Choroid plexus epithelial cell (primary cell): ENCODE measurements at regions not wholly inside any gene's neighbourhood (a gene's known extent, or its start where the extent isn't known, plus 50 kb on each side); places are given as distances from the start of the nearest gene placed in this dataset.

ENCODE experiments used
- DNase-seq: peaks from one replicate; pipeline ENCODE4 v3.0.0-alpha.2; 2010; ENCODE audit warnings: low read depth
- H3K4me3 ChIP-seq: 2 replicates; pipeline ENCODE4 v1.5.1; 2011; ENCODE audit warnings: low read depth, mild to moderate bottlenecking, control low read depth, low read length, moderate library complexity
- CTCF ChIP-seq: conservative IDR thresholded peaks from 2 replicates; pipeline ENCODE4 v1.5.1; 2011; ENCODE audit warnings: low read depth, mild to moderate bottlenecking, control low read depth, inconsistent platforms, low read length, moderate library complexity

GRCh38 chr5:92567831-92568450, 1013.1 kb downstream of the NR2F1-AS1 start:
- no peak for TF ChIP-seq CTCF
- H3K4me3 ChIP-seq: no peak overlapping the region
- peak; percentile 40 for DNase-seq

GRCh38 chr5:92566113-92566786, 1014.8 kb downstream of the NR2F1-AS1 start:
- DNase-seq: no peak
- TF ChIP-seq CTCF: no peak

GRCh38 chr5:92565673-92566072, 1015.3 kb downstream of the NR2F1-AS1 start:
- DNase-seq: no peak
- TF ChIP-seq CTCF: no peak
- no peak overlapping the region for H3K4me3 ChIP-seq

More at GRCh38 chr5:92566113-92566786, 1014.8 kb downstream of the NR2F1-AS1 start:
- no peak overlapping the region for H3K4me3 ChIP-seq

- no peak overlapping the region for H3K4me3 ChIP-seq
- no peak for DNase-seq
- no peak for TF ChIP-seq CTCF
Observed at GRCh38 chr5:92562065-92562464, 1019.0 kb downstream of the NR2F1-AS1 start.

GRCh38 chr5:92561411-92561959, 1019.5 kb downstream of the NR2F1-AS1 start:
- no peak overlapping the region for H3K4me3 ChIP-seq
- DNase-seq: no peak
- TF ChIP-seq CTCF: no peak

GRCh38 chr5:92560698-92561401, 1020.2 kb downstream of the NR2F1-AS1 start:
- DNase-seq: peak; percentile 87
- no peak overlapping the region for H3K4me3 ChIP-seq
- TF ChIP-seq CTCF: no peak
